HG02970 (cell line): ENCODE measurements at regions not wholly inside any gene's neighbourhood (a gene's known extent, or its start where the extent isn't known, plus 50 kb on each side); places are given as distances from the start of the nearest gene placed in this dataset.

Experiments used
- ATAC-seq: cut with Tn5 transposase; IDR thresholded peaks from one replicate; pipeline ENCODE4 v1.9.1; 2021; ENCODE audit warnings: mild to moderate bottlenecking, moderate library complexity, moderate number of reproducible peaks; ENCODE audit not compliant: unreplicated experiment, low FRiP score

- ATAC-seq = no peak
Measured at GRCh38 chr18:41012194-41012593, 942.8 kb upstream of the PIK3C3 start.

DNA sequence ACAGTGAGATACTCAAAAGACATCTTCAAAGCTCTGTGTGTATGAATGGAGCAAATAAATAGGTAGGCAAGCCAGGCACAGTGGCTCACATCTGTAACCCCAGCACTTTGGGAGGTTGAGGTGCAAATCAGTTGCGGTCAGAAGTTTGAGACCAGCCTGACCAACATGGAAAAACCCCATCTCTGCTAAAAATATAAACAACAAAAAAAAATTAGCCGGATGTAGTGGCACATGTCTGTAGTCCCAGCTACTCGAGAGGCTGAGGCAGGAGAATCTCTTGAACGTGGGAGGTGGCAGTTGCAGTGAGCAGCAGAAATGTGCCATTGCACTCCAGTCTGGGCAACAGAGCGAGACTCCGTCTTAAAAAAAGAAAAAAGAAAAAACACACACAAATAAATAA is 945.1 kb upstream of the PIK3C3 start:
- no peak for ATAC-seq

GRCh38 chr18:41004324-41004723 is 950.7 kb upstream of the PIK3C3 start:
- no peak for ATAC-seq

DNA sequence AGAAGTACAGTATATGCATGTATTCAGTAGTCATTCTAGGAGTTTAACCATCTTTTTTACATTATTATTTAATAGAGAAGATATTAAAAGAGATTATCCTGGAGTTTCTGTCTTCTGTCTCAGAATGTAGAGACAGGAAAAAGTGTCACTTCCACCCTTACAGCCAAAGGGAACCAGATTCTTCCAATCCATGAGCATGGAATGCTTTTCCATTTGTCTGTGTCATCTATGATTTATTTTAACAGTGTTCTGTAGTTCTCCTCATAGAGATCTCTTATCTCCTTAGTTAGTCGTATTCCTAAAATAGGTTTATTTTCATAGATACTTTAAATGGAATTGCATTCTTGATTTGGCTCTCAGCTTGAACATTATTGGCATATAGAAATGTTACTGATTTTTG is 959.5 kb upstream of the PIK3C3 start:
- no peak for ATAC-seq

GRCh38 chr18:40993363-40993762 is 961.7 kb upstream of the PIK3C3 start:
- ATAC-seq = no peak

GRCh38 chr18:40987581-40987980 is 967.5 kb upstream of the PIK3C3 start:
- no peak for ATAC-seq

DNA sequence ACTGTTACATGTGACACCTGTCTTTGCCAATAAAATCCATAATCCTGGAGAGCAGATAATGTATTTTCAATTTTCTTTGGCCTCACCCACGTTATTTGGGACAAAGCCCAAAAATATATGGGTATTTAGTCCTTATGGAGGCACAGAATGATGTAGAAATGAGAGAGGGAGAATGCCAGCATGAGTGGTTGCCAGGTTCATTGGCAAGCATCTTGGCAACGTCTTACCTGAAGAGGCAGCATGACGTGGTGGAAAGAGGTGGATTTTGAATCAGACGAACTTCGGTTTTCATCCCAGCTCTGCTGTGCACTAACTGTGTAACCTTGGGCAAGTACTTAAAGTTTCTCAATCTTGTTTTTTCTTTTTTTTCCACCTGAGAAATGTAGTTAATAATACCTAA is 969.6 kb upstream of the PIK3C3 start:
- no peak for ATAC-seq

GRCh38 chr18:40984856-40985255 is 970.2 kb upstream of the PIK3C3 start:
- no peak for ATAC-seq

- ATAC-seq = no peak
Measured at GRCh38 chr18:40983835-40984234, 971.2 kb upstream of the PIK3C3 start.

- no peak for ATAC-seq
Measured at GRCh38 chr18:40980171-40980570, 974.9 kb upstream of the PIK3C3 start.

DNA sequence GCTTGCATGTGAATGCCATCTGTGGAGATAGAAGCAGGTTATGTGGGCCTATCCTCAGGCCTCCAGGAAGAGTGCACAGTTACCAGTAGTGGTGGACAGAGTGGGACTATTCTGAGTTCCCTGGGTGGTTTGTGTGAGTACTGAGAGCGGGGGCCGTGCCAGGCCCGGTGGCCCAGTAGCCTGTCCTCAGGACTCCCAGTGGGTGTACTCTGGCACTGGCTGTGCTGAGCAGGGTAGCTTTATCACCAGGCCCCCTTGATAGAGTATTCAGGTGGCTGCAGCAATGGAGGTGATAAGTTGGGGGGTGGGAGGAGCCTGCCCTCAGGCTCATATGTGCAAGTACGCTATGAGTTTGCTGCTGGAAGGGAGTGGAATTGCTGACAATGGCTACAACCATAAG is 979.0 kb upstream of the PIK3C3 start:
- ATAC-seq = no peak

DNA sequence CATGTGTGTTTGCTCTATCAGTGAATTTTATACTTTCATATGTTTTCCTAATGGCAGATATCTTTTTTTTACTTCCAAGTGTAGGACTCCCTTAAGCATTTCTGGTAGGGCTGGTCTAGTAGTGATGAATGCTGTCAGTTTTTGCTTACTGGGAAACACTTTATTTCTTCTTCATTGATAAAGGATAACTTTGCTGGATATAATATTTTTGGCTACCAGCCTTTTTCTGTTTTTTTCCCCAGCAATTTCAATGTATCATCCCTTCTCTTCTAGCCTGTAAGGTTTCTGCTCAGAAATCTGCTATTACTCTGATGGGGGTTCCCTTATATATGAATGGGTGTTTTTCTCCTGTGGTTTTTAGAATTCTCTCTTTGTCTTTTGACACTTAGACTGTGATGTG is 980.6 kb upstream of the PIK3C3 start:
- ATAC-seq = no peak

DNA sequence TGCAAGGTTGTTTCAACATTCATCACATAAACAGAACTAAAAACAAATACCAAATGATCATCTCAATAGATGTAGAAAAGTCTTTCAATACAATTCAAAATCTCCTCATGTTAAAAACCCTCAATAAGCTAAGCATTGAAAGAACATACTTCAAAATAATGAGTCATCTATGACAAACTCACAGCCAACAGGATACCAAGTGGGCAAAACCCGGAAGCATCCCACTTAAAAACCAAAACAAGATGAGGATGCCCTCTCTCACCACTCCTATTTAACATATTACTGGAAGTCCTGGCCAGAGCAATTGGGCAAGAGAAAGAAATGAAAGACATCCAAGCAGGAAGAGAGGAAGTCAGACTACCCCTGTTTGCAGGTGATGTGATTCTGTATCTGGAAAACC is 992.2 kb upstream of the PIK3C3 start:
- ATAC-seq = no peak

DNA sequence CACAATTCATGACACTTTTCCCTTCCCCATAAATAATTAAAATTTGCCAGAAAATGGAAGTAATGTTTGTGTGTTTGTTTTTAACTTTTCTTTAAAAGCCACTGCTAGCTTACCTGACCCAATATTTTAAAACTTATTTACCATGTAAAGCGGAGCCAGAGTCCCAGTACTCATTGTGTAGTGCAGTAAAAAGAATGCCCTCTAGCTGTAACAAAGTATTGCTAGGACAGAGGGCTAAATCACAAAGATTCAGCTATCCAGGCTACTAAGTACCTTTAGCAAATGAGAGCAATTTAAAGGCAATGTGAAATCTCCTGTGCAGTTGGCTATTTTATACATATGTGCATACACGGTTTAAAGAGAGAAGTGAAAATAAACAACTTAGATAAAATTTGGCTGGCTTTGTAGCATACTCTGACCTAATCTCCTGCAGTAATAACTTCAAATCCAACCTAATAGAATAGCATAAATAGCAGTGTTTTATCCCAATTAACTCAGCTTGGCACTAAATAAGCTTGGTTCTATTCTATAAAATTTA is 997.4 kb upstream of the PIK3C3 start:
- no peak for ATAC-seq

GRCh38 chr18:40956213-40956612 is 998.8 kb upstream of the PIK3C3 start:
- no peak for ATAC-seq

DNA sequence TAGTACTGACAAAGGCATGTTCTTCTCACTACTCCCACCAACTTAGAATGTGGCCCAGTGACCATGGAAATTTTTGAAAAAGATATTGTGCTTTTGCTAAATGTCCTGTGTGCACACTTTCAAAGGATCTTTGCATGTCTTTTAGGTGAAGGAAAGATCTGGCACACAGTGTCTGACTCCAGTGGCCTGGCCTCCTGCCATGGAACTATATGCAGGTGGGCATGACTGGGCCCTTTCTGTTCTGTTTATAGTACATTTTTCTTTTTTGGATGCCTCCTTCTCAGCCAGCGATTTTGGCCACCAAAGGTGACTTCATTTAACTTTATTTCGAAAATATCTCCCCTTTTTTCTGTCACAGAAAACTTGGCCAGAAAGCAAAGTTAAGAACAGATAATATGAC is 999.7 kb upstream of the PIK3C3 start:
- ATAC-seq = no peak

DNA sequence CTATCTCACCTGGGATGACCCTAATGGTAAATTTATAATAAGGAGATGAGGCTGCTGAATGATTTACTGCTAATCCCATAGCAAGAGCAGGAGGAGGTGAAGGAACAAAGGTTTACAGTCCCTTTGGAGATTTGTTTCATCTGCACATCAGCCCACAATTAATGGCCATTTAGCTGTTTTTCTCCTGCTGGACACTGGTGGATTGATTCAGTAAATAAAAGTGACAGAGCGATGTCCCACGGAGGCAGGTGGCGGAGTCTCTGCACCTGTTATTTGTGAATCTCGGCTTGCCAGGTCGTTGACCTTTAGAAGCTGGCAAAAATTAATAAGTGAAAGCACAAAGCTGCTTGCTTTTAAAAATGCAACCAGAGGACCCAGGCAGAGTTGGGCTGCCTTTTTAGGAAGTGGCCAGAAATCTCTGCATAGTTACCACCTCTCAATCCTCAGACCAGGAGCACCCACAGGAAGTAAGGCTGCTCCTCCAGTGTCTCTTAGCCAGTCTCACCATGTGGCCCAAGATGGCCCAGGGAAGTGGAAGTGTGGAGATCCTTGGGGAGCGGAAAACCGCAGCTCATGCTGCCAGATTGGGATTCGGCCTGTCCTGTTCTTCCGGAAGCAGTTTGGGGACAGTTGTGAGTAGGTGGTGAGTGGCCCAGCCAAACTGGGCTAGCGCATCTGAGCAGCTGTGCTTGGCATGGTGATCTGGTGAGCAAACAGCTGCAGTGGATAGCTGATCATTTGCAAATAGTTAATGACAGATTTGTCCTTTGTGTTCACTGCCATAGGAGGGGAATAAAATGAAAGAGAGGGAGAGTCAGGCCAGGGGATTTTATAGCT is 1005.7 kb upstream of the PIK3C3 start:
- ATAC-seq = no peak

GRCh38 chr18:40944576-40944975 is 1010.5 kb upstream of the PIK3C3 start:
- ATAC-seq = no peak

DNA sequence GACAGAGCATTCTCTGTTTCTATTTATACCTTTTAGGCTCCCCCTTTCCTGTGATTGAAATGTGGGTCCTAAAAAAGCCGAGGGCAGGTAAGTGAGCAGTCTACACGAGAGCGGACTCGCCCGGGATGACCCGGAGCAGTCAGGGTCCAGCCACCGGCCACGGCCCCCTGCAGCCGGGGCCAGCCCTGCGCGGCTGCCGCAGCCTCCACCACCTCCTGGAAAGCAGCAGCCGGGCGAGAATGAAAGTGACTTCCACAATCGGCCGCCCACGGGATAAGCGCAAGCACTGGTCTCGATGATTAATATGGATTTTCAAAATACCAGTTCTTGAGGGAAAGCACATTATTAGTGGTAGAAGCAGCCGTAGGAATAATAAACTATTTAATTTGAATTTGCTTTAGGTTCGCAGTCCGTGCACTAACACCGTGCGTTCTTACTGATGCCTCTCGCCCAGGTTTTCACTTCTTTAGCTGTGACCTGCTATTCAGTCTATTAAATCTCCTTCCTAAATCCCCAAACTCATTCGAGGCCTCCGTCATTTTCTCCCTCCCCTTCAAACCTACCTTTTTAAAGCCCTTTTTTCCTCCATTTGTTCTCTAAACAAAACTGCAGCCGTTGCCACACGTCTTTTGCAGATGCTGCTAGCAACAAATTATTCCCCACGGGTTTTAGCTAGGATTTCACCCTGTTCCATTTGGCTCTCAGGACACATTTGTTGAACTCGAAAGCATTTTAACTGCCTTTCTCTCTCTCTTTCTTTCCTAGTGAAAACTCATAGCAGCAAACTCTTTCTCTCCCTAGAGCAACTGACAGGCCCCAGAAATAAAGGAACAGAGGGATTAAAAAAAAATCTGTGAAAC is 1015.1 kb upstream of the PIK3C3 start:
- ATAC-seq = no peak

- no peak for ATAC-seq
Measured at GRCh38 chr18:40938615-40939014, 1016.4 kb upstream of the PIK3C3 start.

- no peak for ATAC-seq
Measured at GRCh38 chr18:40937386-40937785, 1017.6 kb upstream of the PIK3C3 start.
